ENCODE measurements at regions not wholly inside any gene's neighbourhood (a gene's known extent, or its start where the extent isn't known, plus 50 kb on each side); places are given as distances from the start of the nearest gene placed in this dataset.
"Not testable (repeated sequence)": the region's sequence is repeated elsewhere in the genome, so short reads cannot be mapped to it uniquely, and the experiment has no call there.

DNA sequence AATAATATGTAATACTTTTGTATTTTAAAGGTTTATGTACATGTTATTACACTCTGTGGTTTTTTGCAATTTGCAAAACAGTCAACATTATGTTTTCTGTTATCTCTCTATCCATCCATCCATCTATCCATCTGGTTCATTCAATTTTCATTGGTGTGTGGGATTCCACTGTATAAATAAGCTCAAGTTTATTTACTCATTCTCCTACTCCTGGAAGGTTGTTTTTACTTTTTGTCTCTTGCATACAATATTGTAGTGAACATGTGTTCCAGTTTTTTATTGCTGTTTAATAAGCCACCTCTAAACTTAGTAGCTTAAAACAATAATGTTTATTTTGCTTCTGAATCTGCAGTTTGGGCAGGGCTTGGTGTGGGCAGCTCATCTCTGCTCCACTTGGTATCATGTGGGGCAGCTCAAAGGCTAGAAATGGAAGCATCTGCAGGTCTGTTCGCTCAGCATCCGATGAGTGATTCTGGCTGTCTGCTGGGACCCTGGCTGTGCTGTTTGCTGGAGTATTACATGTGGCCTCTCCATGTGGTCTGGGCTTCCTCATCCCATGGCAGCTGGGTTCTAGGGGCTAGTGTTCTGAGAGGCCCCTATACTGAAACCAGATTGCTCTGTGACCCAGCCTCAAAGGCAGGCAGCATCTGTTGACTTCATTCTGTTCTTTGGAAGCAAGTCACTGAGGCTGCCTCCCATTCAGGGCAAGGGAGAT lies 98.8 kb downstream of the SLC25A47 start:
- no peak for DNase-seq (ENCODE audit: low spot score)

DNA sequence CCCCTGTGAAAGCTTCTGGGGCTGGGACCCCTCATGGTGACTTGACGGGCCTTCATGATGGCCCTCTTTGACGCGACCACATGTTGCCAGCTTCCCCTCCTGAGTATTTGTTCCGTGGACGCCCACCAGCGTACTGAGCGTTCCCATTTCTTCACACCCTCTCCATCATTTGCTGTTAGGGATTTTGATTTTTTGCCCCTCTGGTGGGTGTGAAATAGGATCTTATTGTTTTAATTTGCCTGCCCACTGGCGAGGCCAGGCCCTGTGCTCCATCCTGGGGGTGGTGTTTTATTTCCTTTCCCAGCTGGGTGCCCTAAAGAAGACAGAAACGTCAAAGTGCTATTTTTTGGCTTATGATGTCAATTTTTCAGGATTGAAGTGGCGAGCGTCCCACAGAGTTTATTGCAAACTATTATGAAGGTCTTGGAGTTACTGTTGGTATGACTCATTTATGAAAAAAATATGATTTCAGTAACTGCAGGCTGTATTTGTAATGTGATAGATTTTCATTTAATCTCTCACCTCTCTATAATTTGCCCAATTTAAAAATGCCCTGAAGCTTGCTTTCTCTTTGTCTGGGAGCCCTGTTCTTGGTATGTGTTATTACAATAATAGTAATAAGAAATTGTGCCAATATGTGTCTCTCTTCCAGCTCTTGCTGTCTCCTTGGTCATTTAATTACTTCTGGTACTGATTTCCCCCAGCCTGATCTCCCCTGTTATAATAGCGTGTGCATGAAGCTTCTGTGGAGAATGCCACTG lies 99.6 kb downstream of the SLC25A47 start:
- no peak for DNase-seq (ENCODE audit: low spot score)

DNA sequence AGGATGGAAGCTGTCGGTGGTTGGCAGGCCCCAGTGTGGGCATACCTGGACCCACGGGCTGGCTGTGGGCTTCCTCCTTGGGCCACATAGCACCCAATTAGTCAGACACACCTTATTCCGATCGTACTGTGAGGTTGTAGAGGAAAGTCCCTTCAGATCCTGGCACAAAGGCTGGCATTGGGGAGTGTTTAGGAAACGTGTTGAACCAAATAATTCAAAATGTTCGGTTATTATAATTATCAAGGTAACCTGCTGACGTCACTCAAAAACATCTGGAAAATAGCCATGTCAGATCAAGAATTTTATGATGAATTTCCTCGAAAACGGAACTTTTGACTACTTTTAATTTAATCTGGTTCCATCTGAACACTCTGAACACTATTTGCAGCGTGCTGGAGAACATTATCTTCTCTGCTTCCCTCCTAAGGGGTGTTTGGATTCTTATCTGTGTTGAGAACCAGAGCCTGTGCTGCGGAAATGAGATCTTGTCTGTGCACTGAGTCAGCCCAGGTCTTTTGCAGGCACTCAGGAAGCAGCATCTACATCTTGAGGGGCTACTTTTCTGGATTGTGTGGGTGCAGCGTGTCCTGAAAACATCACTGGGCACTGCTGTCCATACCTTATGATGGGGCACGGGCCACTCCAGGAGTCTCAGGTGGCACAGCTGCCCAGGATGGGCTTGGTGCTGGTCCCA lies 100.3 kb downstream of the SLC25A47 start:
- no peak for DNase-seq (ENCODE audit: low spot score)

DNA sequence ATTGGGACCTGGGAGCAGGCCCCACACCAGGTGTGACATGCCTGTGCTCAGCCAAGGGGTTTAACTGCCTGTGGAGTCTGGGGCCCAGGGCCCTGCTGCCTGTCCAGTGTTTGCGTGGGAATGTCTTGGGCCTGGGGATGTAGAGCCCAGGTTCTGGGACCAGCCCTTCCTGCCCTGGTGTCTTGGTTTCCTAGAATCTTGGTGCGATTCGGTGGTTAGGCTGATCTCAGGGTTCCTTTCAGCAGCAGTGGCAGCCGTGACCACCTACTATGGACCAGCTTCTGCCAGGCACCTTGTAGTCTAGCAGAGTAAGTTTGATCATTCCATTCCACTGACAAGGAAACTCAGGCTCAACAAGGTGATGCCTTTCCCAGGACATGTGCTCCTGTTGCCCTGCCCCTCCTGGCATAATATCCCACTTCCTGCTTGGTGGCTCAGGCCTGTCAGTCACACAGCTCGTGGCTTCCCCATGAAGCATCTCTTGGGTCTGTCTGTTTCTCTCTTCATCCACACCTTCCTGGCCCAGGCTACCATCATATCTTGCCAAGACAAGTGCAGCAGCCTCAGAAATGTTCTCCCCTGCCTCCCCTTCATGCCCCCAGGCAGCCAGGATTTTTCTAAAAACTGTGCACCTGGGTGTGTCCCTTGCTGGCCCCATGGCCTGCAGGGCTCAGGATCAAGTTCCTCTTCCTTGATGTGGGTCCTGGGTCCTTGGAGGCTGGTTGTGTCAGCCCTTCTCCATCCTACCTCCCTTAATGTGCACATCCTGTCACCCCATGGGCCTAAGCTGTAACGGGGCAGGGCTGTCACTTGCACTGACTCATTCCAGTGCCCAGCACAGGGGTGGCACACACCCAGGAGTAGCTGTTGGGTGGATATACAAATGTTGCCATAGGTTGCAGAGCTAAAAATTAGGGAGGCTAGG lies 101.6 kb downstream of the SLC25A47 start:
- no peak for DNase-seq (ENCODE audit: low spot score)

DNA sequence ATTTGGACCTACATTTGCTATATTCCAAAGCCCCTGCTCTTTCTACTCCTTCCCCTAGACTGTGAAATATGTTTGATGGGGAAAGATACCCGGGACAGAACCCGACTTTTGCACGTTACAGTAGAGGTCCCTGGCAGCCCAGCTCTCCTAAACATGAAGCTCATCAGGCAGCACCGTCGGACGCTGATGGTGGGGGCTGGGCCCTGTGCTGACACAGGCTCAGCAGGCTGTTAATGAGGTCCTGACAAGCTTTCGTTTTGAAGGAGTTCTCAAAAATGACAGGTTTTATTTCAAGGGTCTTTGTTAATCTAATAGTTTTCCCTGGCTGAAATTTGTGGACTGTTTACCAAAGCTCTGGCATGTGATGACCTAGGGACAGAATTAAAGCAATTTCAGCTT lies 102.3 kb downstream of the SLC25A47 start:
- DNase-seq (ENCODE audit: low spot score): no peak

DNA sequence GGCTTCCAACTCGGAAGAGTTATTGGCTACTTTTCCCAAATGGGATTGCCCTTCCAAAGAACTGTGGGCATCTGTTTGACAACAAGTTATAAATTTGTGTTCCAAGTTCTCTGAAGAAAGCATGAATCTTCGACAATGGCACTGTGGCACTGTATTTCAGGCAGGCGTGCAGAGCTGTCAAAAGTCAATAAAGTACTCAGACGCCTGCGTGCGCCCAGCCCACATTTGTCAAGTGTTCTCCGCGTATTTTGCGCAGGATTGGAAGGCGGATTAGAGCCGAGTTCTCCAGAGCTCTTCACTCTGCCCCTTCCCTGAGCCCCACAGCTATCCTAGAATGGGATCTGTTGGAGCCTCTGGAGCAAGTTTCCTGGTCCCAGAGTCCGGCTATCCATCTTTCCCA lies 103.2 kb downstream of the SLC25A47 start:
- no peak for DNase-seq (ENCODE audit: low spot score)

DNA sequence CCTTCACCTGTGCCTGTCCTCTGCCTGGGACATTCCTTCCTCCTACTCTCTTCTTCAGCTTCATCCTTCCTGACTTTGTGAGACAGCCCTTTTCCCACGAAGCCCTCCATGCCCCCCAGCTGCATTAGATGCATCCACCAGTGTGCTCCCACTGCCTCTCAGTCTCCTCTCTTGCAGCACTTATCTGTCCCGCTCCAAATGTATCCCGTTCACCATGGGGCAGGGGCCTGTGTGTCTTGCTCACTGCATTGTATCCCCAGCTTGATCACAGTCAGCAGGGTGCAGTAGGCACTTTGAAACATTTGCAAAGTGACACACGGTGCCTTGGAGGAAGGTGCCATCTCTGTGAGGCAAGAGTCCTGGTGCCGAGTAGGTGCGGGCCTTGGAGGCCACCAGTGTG lies 104.0 kb downstream of the SLC25A47 start:
- DNase-seq (ENCODE audit: low spot score): no peak

DNA sequence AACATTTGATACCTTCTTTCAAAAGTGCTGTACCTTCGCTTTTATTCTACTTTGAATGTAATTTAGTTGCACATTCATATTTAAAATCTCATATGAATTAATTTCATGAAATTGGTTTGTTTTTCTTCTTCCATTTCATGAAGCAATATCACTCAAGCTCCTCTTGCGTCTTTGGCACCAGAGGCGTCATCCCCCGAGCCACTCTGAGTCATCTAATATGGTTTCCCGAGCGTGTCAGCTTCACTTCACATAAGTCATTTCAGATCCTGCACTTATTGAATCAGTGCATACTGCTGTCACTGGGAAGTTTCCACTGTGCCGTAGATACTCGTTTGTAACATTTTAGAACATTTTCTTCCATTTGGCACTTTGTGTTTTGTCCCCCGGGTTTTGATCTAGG lies 105.6 kb downstream of the SLC25A47 start:
- no peak for DNase-seq (ENCODE audit: low spot score)

DNA sequence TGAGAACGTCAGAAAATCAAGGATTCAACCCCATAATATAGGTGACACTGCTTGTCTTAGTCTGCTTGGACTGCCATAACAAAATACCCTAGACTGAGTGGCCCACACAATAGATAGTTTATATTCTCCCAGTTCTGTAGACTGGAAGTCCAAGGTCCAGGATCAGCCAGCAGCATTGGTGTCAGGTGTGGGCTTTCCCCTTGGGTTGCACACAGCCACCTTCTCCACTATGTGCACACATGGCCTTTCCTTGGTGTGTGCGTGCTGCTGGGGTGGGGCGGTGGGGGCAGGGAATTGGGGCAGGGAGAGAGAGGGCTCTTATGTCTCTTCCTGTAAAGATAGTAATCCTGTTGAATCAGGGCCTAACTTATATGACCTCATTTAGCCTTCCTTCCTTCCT lies 106.4 kb downstream of the SLC25A47 start:
- no peak for DNase-seq (ENCODE audit: low spot score)

DNA sequence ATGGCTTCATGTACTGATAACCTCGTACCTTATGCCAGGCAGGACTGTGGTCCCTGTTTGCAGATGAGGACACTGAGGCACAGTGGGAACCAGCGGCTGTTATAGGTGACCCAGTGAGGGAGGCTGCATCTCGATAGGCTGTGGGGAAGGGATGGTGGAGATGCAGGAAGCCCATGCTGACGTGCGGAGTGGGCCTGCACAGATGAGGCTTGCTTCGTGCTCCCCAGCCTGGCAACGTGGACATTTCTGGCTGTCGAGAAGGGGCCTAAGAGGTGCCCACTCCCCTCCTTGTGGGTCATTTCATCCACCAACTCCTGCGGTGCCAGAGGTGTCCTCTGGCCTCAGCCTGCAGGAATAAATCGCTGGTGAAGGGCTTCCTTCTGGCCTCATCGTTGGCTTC lies 107.4 kb downstream of the SLC25A47 start:
- DNase-seq (ENCODE audit: low spot score): no peak

DNA sequence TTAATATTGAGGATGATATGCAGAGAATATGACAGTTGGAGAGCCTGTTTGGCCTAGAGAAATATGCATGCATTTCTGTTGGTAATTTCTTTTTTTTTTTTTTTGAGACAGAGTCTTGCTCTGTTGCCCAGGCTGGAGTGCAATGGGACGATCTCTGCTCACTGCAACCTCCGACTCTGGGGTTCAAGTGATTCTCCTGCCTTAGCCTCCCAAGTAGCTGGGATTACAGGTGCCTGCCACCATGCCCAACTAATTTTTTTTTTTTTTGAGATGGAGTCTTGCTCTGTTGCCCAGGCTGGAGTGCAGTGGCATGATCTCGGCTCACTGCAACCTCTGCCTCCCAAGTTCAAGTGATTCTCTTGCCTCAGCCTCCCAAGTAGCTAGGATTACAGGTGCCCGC lies 108.3 kb downstream of the SLC25A47 start:
- not testable (repeated sequence) for DNase-seq (ENCODE audit: low spot score)

DNA sequence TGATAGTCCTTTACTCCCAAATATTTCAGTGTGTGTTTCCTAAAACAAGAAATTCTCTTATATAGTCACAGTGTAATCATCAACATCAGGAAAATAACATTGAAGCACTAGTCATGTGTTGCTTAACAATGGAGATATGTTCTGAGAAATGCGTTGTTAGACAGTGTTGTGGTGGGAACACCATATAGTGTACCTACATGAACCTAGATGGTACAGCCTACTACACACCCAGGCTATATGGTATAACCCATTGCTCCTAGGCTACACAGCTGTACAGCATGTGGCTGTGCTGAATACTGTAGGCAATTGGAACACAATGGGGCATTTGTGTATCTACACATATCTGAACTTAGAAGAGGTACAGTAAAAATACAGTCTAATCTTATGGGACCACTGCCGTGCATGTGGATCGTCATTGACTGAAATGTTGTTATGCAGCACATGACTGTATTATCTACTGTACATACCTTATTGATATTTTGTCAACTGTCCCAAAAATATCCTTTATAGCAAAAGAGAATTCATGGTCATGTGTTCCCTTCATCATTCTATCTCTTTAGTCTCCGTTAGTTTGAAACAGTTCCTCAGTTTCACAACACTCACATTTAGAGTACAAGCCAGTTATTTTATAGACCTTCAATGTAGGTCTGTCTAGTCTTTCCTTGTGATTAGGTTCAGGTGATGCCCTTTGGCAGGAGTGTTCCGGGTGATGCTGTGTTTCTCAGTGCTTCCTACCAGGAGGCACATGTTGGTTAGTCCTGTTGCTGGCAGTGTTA lies 109.7 kb downstream of the SLC25A47 start:
- DNase-seq (ENCODE audit: low spot score): no peak

DNA sequence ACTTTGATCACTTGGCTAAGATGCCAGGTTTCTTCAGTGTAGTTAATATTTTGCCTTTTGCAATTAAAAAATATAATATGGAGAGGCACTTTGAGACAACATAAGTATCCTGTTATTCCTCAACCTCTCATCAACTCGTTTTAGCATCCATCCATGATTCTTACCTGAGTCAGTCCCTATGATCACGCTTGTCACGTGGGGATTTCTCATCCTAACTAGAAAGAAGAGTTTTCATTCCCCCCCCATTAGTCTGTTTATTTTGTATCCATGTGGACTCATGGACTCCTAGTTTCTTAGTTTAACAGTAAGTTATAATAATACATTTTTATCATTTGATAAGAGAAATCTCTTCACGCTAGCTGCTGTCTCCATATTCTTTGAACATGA lies 110.3 kb downstream of the SLC25A47 start:
- DNase-seq (ENCODE audit: low spot score): no peak

DNA sequence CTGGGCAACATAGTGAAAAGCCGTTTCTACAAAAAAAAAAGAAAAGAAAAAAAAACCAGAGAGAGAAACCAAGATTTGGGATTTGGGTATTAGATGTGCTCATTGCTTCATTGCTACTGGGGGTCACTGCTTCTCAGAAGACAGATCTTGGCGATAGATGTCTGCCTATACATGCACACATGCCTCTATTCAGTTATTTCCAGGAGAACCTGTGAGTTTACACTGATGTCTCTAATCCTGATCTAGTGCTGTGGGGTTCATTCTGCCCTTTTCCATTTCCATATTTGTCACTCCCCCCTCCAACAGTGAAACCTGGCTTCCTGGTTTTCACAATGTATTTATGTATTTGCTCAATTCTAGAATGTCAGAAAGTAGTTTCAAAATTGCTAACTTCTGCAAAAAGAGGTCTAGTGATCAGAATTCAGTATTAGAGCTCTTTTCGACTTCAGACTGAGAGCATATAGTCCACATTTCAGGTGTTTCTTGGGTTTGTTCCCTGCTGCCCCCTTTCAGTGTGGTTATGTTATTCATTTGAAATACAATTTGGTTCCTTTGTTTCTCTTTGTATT lies 111.0 kb downstream of the SLC25A47 start:
- DNase-seq (ENCODE audit: low spot score): no peak

DNA sequence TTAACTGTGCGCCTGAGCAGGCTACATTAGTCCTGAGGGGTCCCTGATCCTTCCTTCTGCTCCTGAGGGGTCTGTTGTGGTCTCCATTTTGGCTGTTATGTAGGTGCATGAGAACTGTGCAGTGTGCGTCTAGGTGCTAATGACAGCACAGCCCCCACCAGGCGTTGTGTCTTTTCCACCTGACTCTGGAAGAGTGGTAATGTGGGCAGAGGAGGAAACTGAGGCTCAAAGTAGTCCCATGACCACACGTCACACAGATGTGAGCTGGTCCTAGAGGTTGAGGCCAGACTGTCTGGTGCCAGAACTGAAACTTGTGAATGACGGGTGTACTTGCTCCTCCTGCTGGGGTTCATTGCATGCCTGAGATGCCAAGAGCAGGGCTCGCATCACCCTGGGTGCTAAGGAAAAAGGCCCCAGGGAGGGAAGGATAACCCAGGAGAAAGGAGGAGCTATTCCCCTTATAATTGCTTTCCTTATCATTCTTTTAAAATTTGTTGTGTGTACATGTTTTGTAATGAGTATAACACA lies 111.8 kb downstream of the SLC25A47 start:
- no peak for DNase-seq (ENCODE audit: low spot score)

DNA sequence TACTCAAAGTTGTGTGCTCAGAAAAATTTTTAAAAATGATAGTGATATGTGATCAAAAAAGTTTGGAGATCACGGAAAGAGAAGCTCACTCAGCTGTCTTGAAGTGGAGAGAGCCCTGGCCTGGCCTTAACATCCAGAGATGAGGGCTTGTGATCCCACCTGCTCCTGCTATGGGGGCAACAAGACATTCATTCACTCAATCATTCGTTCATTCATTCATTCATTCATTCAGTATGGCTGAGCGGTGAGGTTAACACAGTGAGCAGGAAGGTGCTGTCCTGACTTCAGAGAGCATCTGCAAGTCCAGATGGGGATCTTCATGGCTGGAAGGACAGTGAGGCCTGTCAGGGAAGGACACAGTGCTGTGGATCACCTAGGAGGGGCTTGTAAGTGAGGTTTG lies 112.3 kb downstream of the SLC25A47 start:
- DNase-seq (ENCODE audit: low spot score): no peak

DNA sequence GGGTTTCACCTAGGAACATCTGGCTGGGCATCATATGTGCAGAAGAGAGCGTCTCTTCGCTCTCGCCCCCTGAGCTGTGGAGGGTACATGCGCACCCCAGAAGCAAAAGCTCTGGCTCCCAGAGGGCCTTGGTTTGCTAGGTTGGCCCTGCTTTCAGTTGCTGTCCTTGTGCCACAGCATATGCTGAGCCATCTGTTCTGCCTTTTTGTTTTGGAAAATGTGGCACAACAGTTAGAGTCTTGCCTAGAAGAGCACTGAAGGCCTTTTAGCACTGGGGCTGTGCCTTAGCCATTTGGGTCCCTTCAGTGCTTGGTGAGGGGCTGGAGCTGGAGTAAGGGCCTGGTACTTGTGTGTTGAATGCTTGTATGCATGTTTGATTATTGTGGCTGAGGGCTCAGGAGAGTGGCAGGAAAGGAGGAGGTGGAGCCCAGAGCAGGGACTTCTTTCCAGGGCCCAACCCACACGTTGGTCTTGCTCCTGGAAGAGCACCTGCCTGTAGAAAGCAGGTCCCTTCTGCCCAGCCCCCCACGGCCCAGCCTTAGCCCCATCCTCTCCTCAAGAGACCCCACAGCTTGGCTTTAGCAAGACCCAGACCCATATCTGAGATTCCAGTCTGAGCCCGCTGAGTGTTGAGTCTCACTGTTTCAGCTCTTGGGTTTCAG lies 113.7 kb downstream of the SLC25A47 start:
- DNase-seq (ENCODE audit: low spot score): no peak

DNA sequence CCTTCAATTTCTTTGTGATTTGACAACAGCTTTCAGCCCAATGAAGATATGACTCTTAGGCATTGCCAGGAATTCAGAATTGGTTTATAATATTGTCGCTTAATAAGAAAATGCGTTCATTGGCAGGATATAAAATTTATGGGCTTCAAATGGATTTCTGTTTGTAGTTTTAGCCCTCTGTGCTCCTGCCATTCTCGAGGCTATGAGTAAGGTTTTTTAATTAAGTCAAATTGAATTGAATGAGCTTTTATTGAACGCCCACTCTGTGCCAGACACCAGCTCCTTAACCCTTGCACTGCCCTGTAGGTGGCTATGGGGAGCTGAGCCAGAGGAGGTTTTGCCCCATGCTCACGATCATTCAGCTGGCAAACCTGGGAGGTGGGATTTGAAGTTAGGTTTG lies 115.1 kb downstream of the SLC25A47 start:
- no peak for DNase-seq (ENCODE audit: low spot score)

DNA sequence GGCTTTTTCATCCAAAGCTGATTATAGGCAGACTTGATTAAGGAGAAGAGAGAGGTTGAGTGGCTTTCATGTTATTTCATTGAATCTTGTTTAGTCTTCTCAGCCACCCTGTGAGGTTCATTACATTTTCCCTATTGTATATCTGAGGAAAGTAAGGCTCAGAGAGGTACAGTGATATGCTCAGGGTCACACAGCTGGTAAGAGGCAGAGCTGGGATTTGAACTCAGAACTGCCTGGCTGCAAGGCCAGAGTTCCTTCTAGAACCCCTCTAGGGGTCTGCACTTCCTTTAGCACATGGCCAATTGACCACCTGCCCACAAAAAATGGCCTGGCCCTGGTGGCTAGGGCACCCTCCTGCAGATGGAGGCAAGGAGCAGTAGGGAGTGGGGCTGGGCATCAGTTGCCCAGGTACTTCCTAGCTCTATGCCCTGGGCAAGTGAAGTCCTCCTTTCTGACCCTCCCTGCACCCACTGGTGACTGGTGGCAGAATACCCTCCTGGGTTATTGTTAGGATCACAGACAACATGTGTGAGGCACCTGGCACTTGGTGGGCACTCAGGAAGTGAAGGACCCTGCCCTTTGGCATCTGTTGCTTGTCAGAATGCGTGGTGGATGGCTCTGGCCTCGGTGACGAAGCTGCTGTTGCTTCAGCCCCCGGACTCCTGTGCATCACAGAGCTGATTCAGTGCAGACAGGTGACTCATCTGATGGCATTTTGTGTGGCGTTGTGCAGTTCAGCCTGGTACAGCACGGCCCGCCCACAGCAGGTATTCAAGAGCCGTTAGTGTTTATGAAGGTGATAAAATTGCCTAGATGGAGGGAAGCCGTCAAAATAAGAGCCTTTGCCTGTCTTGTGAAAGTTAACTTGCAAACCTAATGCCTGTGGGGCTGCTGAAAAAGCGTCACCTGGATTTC lies 115.8 kb downstream of the SLC25A47 start:
- no peak for DNase-seq (ENCODE audit: low spot score)

Measured in hematopoietic multipotent progenitor cell treated with erythropoietin and hydrocortisone succinate and interleukin-3 and kit ligand, for 17 days (in vitro differentiated cells).